ENCODE measurements at regions not wholly inside any gene's neighbourhood (a gene's known extent, or its start where the extent isn't known, plus 50 kb on each side); places are given as distances from the start of the nearest gene placed in this dataset.

- peak; percentile 95 for TF ChIP-seq CEBPB (IDR thresholded peaks at IDR 0.05; ENCODE audit: low read depth, low read length)
- TF ChIP-seq RCOR1 (IDR thresholded peaks at IDR 0.05; ENCODE audit: insufficient replicate concordance, low read length), result no peak
- peak; percentile 81 for TF ChIP-seq FOS (IDR thresholded peaks at IDR 0.05; ENCODE audit: low read depth, low read length)
These were observed 385.4 kb upstream of the SEMA6D start (continued) for GRCh38 chr15:47331829-47332393.

GRCh38 chr15:47332481-47332880 lies 384.8 kb upstream of the SEMA6D start:
- peak overlapping the region; percentile 55 for H3K23ac ChIP-seq (ENCODE audit: low read depth, low read length)
- peaks cover 5% of the 10 kb centered on the region for H3K4me1 ChIP-seq (ENCODE audit: control insufficient read depth, insufficient read depth, low read length)
- H2BK15ac ChIP-seq (ENCODE audit: low read depth, low read length), result peak overlapping the region; percentile 84; the same call in 2 of the 3 replicates
- H3K27ac ChIP-seq (ENCODE audit: insufficient read depth, low read length), result peak overlapping the region; percentile 80; the same call in 1 of the 2 replicates
- ATAC-seq (ENCODE audit: low read depth) (peak; percentile 65), DNase-seq (peak; percentile 42)
- peak overlapping the region; percentile 71 for H3K56ac ChIP-seq (ENCODE audit: extremely low read depth, insufficient read depth, low read length)
- POLR2A ChIA-PET (ENCODE audit: unreplicated experiment), result no interaction called here
- H2BK5ac ChIP-seq (ENCODE audit: low read depth, low read length, poor library complexity, severe bottlenecking), result peak overlapping the region; percentile 92
- H2BK120ac ChIP-seq (ENCODE audit: low read depth, low read length), result peak overlapping the region; percentile 86
- H2AK5ac ChIP-seq (ENCODE audit: low read depth, low read length), result peak overlapping the region; percentile 82; the same call in 1 of the 2 replicates
- peak overlapping the region; percentile 82 for H4K5ac ChIP-seq (ENCODE audit: low read depth, low read length)
- CTCF ChIA-PET, result no interaction called here
- no peaks in the 10 kb centered on the region for H3K36me3 ChIP-seq (ENCODE audit: control insufficient read depth, insufficient read depth, low read length)
- no peaks in the 10 kb centered on the region; the same call in none of the 2 replicates for H3K9me1 ChIP-seq (ENCODE audit: insufficient read depth, low read length)
- peak overlapping the region; percentile 39 for H2AK9ac ChIP-seq (replicated peaks; ENCODE audit: low read depth, low read length, poor library complexity)
- in situ Hi-C loops (cut with MboI; ENCODE audit: low sequenced_read_pairs) (no loop called here), dilution Hi-C loops (cut with HindIII; ENCODE audit: low sequenced_read_pairs, unreplicated experiment) (no loop called here), intact Hi-C loops (cut with micrococcal nuclease) (loop anchor here (2.0 to 5.0 kb wide), 5 partner anchors 40 to 405 kb away; partner anchors contain the start of gene SEMA6D)
- peak overlapping the region; percentile 44 for H2AFZ ChIP-seq (replicated peaks; ENCODE audit: low read length, poor library complexity)
- H4K8ac ChIP-seq (ENCODE audit: low read depth in 2 of 2, low read length in 2 of 2), result peak overlapping the region; percentile 35 to 77
- peak overlapping the region; percentile 63; the same call in 1 of the 2 replicates for H3K9ac ChIP-seq (ENCODE audit: low read depth, low read length)
- H4K91ac ChIP-seq (ENCODE audit: insufficient read depth, low read depth, low read length), result peak overlapping the region; percentile 87
- H3K18ac ChIP-seq (ENCODE audit: low read depth, low read length), result peak overlapping the region; percentile 78
- no peak overlapping the region for H3K4me3 ChIP-seq (ENCODE audit: insufficient read depth, low read depth, low read length)
- no peaks in the 10 kb centered on the region for H3K9me3 ChIP-seq (ENCODE audit: control insufficient read depth, insufficient read depth, low read length)
- no peaks in the 10 kb centered on the region for H4K20me1 ChIP-seq (ENCODE audit: insufficient read depth, low read length)
- no TSS peak for BruUV-seq (replicated peaks)
- peak overlapping the region; percentile 75 for H3K4me2 ChIP-seq (ENCODE audit: low read depth, low read length)
- no CpG with 5 or more reads among the region's 2 CpGs for WGBS, 2 experiments (ENCODE audit: extremely low coverage in 2 of 2, insufficient read length in 1 of 2)
- TF ChIP-seq MXI1 (IDR thresholded peaks at IDR 0.05; ENCODE audit: borderline replicate concordance, low read depth, low read length), result no peak
- no peak for TF ChIP-seq NFE2L2 (IDR thresholded peaks at IDR 0.05; ENCODE audit: low read depth, low read length)
- no peak for TF ChIP-seq CEBPB (IDR thresholded peaks at IDR 0.05; ENCODE audit: low read depth, low read length)
- TF ChIP-seq SMC3 (IDR thresholded peaks at IDR 0.05; ENCODE audit: low read depth, low read length), result no peak
- TF ChIP-seq RAD21 (IDR thresholded peaks at IDR 0.05; ENCODE audit: low read length), result no peak
- TF ChIP-seq CHD1 (IDR thresholded peaks at IDR 0.05; ENCODE audit: low read depth, low read length), result no peak
- no peak for TF ChIP-seq RFX5 (IDR thresholded peaks at IDR 0.05; ENCODE audit: low read depth, low read length)
- TF ChIP-seq MAZ (IDR thresholded peaks at IDR 0.05; ENCODE audit: borderline replicate concordance, low read depth, low read length), result no peak
- TF ChIP-seq RCOR1 (IDR thresholded peaks at IDR 0.05; ENCODE audit: insufficient replicate concordance, low read length), result no peak
- TF ChIP-seq MAFK (IDR thresholded peaks at IDR 0.05; ENCODE audit: low read depth, low read length), result no peak
- H3K14ac ChIP-seq (replicated peaks; ENCODE audit: low read depth, low read length), result peak overlapping the region; percentile 62
- no peaks in the 10 kb centered on the region for H3K79me1 ChIP-seq (ENCODE audit: low read depth in 1 of 2, low read length in 2 of 2)
- H3K4ac ChIP-seq (ENCODE audit: low read depth, low read length), result peak overlapping the region; percentile 76
- peak overlapping the region; percentile 79 for H2BK20ac ChIP-seq (ENCODE audit: low read depth, low read length)
- no peaks in the 10 kb centered on the region for H3K27me3 ChIP-seq (ENCODE audit: control insufficient read depth, insufficient read depth, low read length)

Measured in IMR-90 (cell line).